GM12878 (cell line): ENCODE measurements at regions not wholly inside any gene's neighbourhood (a gene's known extent, or its start where the extent isn't known, plus 50 kb on each side); places are given as distances from the start of the nearest gene placed in this dataset.
A peak's percentile ranks its signal among the peaks of the same experiment; 100 is the strongest.

ENCODE experiments used
- CHD1 ChIP-seq: IDR thresholded peaks from 2 replicates; pipeline ENCODE4 v1.6.1; 2012; ENCODE audit warnings: low read depth, low read length, improper control_type of control experiment
- EED ChIP-seq: sonication (generic); IDR thresholded peaks from 2 replicates; pipeline ENCODE4 v1.6.1; 2016; ENCODE audit warnings: antibody characterized with exemption, low read depth
- HDGF ChIP-seq: fragments of 450-650 bp; IDR thresholded peaks from 2 replicates; pipeline ENCODE4 v1.6.1; 2016; ENCODE audit warnings: antibody characterized with exemption
- KDM1A ChIP-seq: fragments of 200-600 bp; sonication (generic); IDR thresholded peaks from 2 replicates; pipeline ENCODE4 v1.6.1; 2016; ENCODE audit warnings: borderline replicate concordance
- MXI1 ChIP-seq: fragments of 150-350 bp; IDR thresholded peaks from 2 replicates; pipeline ENCODE4 v1.6.1; 2011; ENCODE audit warnings: low read depth, mild to moderate bottlenecking, inconsistent platforms, low read length, improper control_type of control experiment
- NFXL1 ChIP-seq: fragments of 450-650 bp; IDR thresholded peaks from 2 replicates; pipeline ENCODE4 v1.6.1; 2017; ENCODE audit warnings: antibody characterized with exemption, mild to moderate bottlenecking, borderline replicate concordance
- NFYB ChIP-seq: IDR thresholded peaks from 2 replicates; pipeline ENCODE4 v1.6.1; 2011; ENCODE audit warnings: low read depth, mild to moderate bottlenecking, low read length, improper control_type of control experiment, moderate library complexity; ENCODE audit not compliant: insufficient read depth
- NR2C2 ChIP-seq: IDR thresholded peaks from 2 replicates; pipeline ENCODE4 v1.6.1; 2011; ENCODE audit warnings: borderline replicate concordance, low read depth; ENCODE audit not compliant: control insufficient read depth, insufficient read length
- NRF1 ChIP-seq: conservative IDR thresholded peaks from 2 replicates; pipeline ENCODE4 v1.6.1; 2011; ENCODE audit warnings: mild to moderate bottlenecking, low read depth, low read length, improper control_type of control experiment
- TCF3 ChIP-seq: IDR thresholded peaks from 2 replicates; pipeline ENCODE4 v1.6.1; 2012; ENCODE audit warnings: low read depth, mild to moderate bottlenecking, low read length, borderline replicate concordance; ENCODE audit not compliant: insufficient read depth
- YY1 ChIP-seq: IDR thresholded peaks from 2 replicates; pipeline ENCODE4 v1.6.1; 2011; ENCODE audit warnings: low read depth, mild to moderate bottlenecking, low read length
- ZNF24 ChIP-seq: fragments of 450-650 bp; IDR thresholded peaks from 2 replicates; pipeline ENCODE4 v1.6.1; 2017; ENCODE audit warnings: antibody characterized with exemption, mild to moderate bottlenecking
- ZNF274 ChIP-seq: IDR thresholded peaks from one replicate; pipeline ENCODE4 v1.8.0; 2011; ENCODE audit not compliant: insufficient read length, insufficient read depth
- TF ChIP-seq, protein P1 (sequence below): fragments of 450-650 bp; IDR thresholded peaks from 2 replicates; pipeline ENCODE4 v1.6.1; 2017; ENCODE audit warnings: mild to moderate bottlenecking
- TF ChIP-seq, protein P2 (sequence below): IDR thresholded peaks from 2 replicates; pipeline ENCODE4 v1.6.1; 2012; ENCODE audit warnings: low read depth, low read length, improper control_type of control experiment
- TF ChIP-seq, protein P3 (sequence below): fragments of 450-650 bp; IDR thresholded peaks from 2 replicates; pipeline ENCODE4 v1.6.1; 2016; ENCODE audit warnings: mild to moderate bottlenecking
- TF ChIP-seq, protein P4 (sequence below): fragments of 450-650 bp; formaldehyde crosslinking; IDR thresholded peaks from 2 replicates; pipeline ENCODE4 v1.4.0; 2020; ENCODE audit warnings: mild to moderate bottlenecking, moderate library complexity
- TF ChIP-seq, protein P5 (sequence below): fragments of 450-650 bp; IDR thresholded peaks from 2 replicates; pipeline ENCODE4 v1.6.1; 2017; ENCODE audit warnings: low read depth, mild to moderate bottlenecking, moderate library complexity
- TF ChIP-seq, protein P6 (sequence below): fragments of 450-650 bp; IDR thresholded peaks from 2 replicates; pipeline ENCODE4 v1.6.1; 2017; ENCODE audit warnings: antibody characterized with exemption, mild to moderate bottlenecking, moderate library complexity

DNA sequence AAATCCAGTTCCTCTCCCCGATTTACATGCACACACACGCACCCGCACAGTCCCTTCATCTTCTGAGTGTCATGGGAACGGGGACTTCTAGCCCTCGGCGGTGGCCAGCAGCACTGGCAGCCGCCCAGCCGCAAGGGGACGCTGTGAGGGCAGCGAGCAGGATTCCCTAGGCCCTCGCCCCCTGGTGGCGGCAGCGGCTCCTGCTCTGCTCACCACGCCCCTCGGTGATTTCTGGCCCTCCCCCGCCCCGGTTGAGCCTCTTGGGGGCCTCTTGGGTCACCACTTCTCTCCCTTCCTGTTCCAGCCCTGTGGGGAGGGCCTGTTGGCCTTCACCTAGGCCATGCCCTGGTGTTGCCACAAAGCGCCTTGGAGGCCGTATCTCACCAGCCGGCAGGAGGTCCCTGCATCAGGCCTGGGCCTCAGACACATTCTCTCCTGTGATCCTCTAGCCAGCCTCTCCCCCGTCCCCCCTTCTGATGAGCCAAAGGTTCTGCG, 75.2 kb upstream of the KSR1 start (continued):
- TF ChIP-seq, protein P1, sequence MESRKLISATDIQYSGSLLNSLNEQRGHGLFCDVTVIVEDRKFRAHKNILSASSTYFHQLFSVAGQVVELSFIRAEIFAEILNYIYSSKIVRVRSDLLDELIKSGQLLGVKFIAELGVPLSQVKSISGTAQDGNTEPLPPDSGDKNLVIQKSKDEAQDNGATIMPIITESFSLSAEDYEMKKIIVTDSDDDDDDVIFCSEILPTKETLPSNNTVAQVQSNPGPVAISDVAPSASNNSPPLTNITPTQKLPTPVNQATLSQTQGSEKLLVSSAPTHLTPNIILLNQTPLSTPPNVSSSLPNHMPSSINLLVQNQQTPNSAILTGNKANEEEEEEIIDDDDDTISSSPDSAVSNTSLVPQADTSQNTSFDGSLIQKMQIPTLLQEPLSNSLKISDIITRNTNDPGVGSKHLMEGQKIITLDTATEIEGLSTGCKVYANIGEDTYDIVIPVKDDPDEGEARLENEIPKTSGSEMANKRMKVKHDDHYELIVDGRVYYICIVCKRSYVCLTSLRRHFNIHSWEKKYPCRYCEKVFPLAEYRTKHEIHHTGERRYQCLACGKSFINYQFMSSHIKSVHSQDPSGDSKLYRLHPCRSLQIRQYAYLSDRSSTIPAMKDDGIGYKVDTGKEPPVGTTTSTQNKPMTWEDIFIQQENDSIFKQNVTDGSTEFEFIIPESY, result no peak
- TF ChIP-seq TCF3 (no peak), NRF1 (no peak), YY1 (peak; percentile 87), ZNF274 (no peak), EED (no peak), NFXL1 (no peak), CHD1 (no peak), MXI1 (no peak), KDM1A (no peak), ZNF24 (no peak), NR2C2 (no peak), HDGF (no peak), NFYB (no peak)
- TF ChIP-seq, protein P2, sequence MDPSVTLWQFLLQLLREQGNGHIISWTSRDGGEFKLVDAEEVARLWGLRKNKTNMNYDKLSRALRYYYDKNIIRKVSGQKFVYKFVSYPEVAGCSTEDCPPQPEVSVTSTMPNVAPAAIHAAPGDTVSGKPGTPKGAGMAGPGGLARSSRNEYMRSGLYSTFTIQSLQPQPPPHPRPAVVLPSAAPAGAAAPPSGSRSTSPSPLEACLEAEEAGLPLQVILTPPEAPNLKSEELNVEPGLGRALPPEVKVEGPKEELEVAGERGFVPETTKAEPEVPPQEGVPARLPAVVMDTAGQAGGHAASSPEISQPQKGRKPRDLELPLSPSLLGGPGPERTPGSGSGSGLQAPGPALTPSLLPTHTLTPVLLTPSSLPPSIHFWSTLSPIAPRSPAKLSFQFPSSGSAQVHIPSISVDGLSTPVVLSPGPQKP, result no peak
- TF ChIP-seq, protein P3, sequence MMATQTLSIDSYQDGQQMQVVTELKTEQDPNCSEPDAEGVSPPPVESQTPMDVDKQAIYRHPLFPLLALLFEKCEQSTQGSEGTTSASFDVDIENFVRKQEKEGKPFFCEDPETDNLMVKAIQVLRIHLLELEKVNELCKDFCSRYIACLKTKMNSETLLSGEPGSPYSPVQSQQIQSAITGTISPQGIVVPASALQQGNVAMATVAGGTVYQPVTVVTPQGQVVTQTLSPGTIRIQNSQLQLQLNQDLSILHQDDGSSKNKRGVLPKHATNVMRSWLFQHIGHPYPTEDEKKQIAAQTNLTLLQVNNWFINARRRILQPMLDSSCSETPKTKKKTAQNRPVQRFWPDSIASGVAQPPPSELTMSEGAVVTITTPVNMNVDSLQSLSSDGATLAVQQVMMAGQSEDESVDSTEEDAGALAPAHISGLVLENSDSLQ, result no peak
- TF ChIP-seq, protein P4, sequence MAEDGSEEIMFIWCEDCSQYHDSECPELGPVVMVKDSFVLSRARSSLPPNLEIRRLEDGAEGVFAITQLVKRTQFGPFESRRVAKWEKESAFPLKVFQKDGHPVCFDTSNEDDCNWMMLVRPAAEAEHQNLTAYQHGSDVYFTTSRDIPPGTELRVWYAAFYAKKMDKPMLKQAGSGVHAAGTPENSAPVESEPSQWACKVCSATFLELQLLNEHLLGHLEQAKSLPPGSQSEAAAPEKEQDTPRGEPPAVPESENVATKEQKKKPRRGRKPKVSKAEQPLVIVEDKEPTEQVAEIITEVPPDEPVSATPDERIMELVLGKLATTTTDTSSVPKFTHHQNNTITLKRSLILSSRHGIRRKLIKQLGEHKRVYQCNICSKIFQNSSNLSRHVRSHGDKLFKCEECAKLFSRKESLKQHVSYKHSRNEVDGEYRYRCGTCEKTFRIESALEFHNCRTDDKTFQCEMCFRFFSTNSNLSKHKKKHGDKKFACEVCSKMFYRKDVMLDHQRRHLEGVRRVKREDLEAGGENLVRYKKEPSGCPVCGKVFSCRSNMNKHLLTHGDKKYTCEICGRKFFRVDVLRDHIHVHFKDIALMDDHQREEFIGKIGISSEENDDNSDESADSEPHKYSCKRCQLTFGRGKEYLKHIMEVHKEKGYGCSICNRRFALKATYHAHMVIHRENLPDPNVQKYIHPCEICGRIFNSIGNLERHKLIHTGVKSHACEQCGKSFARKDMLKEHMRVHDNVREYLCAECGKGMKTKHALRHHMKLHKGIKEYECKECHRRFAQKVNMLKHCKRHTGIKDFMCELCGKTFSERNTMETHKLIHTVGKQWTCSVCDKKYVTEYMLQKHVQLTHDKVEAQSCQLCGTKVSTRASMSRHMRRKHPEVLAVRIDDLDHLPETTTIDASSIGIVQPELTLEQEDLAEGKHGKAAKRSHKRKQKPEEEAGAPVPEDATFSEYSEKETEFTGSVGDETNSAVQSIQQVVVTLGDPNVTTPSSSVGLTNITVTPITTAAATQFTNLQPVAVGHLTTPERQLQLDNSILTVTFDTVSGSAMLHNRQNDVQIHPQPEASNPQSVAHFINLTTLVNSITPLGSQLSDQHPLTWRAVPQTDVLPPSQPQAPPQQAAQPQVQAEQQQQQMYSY (CRISPR knock-in tag), result no peak
- TF ChIP-seq, protein P5, sequence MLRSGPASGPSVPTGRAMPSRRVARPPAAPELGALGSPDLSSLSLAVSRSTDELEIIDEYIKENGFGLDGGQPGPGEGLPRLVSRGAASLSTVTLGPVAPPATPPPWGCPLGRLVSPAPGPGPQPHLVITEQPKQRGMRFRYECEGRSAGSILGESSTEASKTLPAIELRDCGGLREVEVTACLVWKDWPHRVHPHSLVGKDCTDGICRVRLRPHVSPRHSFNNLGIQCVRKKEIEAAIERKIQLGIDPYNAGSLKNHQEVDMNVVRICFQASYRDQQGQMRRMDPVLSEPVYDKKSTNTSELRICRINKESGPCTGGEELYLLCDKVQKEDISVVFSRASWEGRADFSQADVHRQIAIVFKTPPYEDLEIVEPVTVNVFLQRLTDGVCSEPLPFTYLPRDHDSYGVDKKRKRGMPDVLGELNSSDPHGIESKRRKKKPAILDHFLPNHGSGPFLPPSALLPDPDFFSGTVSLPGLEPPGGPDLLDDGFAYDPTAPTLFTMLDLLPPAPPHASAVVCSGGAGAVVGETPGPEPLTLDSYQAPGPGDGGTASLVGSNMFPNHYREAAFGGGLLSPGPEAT, result no peak
- TF ChIP-seq, protein P6, sequence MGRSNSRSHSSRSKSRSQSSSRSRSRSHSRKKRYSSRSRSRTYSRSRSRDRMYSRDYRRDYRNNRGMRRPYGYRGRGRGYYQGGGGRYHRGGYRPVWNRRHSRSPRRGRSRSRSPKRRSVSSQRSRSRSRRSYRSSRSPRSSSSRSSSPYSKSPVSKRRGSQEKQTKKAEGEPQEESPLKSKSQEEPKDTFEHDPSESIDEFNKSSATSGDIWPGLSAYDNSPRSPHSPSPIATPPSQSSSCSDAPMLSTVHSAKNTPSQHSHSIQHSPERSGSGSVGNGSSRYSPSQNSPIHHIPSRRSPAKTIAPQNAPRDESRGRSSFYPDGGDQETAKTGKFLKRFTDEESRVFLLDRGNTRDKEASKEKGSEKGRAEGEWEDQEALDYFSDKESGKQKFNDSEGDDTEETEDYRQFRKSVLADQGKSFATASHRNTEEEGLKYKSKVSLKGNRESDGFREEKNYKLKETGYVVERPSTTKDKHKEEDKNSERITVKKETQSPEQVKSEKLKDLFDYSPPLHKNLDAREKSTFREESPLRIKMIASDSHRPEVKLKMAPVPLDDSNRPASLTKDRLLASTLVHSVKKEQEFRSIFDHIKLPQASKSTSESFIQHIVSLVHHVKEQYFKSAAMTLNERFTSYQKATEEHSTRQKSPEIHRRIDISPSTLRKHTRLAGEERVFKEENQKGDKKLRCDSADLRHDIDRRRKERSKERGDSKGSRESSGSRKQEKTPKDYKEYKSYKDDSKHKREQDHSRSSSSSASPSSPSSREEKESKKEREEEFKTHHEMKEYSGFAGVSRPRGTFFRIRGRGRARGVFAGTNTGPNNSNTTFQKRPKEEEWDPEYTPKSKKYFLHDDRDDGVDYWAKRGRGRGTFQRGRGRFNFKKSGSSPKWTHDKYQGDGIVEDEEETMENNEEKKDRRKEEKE, result no peak
